ENCODE measurements at regions not wholly inside any gene's neighbourhood (a gene's known extent, or its start where the extent isn't known, plus 50 kb on each side); places are given as distances from the start of the nearest gene placed in this dataset.

GRCh38 chr9:17962747-17963146, 383.9 kb downstream of the SH3GL2 start:
- TF ChIP-seq POLR2A (IDR thresholded peaks at IDR 0.05; ENCODE audit: low read length) (no peak), GATA1 (IDR thresholded peaks at IDR 0.05; ENCODE audit: low read depth, low read length) (no peak)

Measured in erythroblast (primary cell).